ENCODE measurements at regions not wholly inside any gene's neighbourhood (a gene's known extent, or its start where the extent isn't known, plus 50 kb on each side); places are given as distances from the start of the nearest gene placed in this dataset.

- no peak for TF ChIP-seq CTCF (IDR thresholded peaks at IDR 0.05; ENCODE audit: control extremely low read depth in 1 of 3, insufficient read depth in 1 of 3, low read depth in 1 of 3, low read length in 3 of 3)
- TF ChIP-seq SIX5 (IDR thresholded peaks at IDR 0.05; ENCODE audit: low read depth, low read length) = no peak
- TF ChIP-seq CBX5 (IDR thresholded peaks at IDR 0.05; ENCODE audit: low read depth, low read length) = no peak
- TF ChIP-seq JUND (IDR thresholded peaks at IDR 0.05; ENCODE audit: low read length) = no peak
- no peak for TF ChIP-seq EP300 (IDR thresholded peaks at IDR 0.05; ENCODE audit: borderline replicate concordance in 1 of 2, low read depth in 2 of 2, low read length in 2 of 2)
- TF ChIP-seq ATF2 (IDR thresholded peaks at IDR 0.05; ENCODE audit: low read length) = no peak
- no peak for TF ChIP-seq POLR2A (IDR thresholded peaks at IDR 0.05; ENCODE audit: control extremely low read depth in 1 of 2, low read depth in 2 of 2, low read length in 2 of 2)
- TF ChIP-seq FOSL1 (IDR thresholded peaks at IDR 0.05; ENCODE audit: insufficient read depth, low read depth, low read length) = no peak
- no peak for TF ChIP-seq NANOG (IDR thresholded peaks at IDR 0.05; ENCODE audit: insufficient read depth, low read depth, low read length, poor library complexity, severe bottlenecking)
- TF ChIP-seq MAX (IDR thresholded peaks at IDR 0.05) = no peak
- no peak for TF ChIP-seq KDM1A (IDR thresholded peaks at IDR 0.05; ENCODE audit: borderline replicate concordance, low read length)
Observed at GRCh38 chr6:145345094-145345493, 390.2 kb downstream of the EPM2A start.

Measured in H1 (cell line).